SK-N-MC (cell line): ENCODE measurements at regions not wholly inside any gene's neighbourhood (a gene's known extent, or its start where the extent isn't known, plus 50 kb on each side); places are given as distances from the start of the nearest gene placed in this dataset.

Experiments
- EZH2 ChIP-seq: fragments of 200-600 bp; sonication (generic); IDR thresholded peaks from one replicate; pipeline ENCODE4 v1.6.1; 2017; ENCODE audit warnings: antibody characterized with exemption
- POLR2AphosphoS5 ChIP-seq: IDR thresholded peaks from 2 replicates; pipeline ENCODE4 v1.6.1; 2012; ENCODE audit warnings: mild to moderate bottlenecking, low read depth, low read length, borderline replicate concordance

- TF ChIP-seq EZH2 (no peak), POLR2AphosphoS5 (no peak)
Measured at GRCh38 chr13:80276371-80277289, 64.3 kb downstream of the SPRY2 start.
